A204.1 (cell line): ENCODE measurements at regions not wholly inside any gene's neighbourhood (a gene's known extent, or its start where the extent isn't known, plus 50 kb on each side); places are given as distances from the start of the nearest gene placed in this dataset.

Source experiments
- FAIRE-seq: peaks from 2 replicates; lab custom pipeline; 2012; peaks lifted over from hg19 to GRCh38; lab: Jason Lieb, UNC

DNA sequence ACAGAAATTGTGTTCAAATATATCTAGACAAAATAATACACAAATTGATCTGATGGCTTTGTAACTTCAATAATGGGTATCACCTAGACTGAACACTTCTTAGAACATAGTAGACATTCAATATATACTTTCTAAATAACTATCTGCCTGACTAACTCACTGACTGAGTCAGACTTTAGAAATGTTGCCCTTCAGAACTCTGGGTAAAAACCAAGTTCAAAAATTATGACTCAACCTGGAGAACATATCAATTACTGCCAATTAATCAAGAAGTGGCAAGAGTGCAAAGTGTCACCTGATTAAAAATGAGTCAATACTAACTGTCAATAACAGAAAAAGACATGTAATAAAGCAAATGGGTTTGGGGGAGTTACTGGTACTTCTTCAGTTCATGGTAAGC, 144.6 kb upstream of the TMCO5A start:
- FAIRE-seq = no peak

DNA sequence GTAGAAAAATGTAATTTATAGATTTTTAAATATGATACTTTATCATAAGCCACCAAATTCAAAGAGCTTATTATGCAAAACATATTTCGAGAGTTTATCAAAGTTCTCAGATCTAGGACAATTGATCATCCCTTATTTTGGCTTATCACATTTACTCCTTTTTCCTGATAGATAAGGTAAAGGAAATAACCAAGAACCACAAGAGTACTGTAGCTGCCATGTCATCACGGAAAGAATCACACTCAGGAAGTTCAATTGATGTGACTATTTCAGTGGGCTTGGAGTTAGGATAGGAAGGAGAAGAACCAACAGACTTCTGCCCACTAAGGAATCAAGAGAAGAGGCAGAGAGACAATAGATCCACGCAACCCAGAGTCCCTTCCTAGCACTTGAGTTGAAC, 142.7 kb upstream of the TMCO5A start:
- FAIRE-seq = no peak

DNA sequence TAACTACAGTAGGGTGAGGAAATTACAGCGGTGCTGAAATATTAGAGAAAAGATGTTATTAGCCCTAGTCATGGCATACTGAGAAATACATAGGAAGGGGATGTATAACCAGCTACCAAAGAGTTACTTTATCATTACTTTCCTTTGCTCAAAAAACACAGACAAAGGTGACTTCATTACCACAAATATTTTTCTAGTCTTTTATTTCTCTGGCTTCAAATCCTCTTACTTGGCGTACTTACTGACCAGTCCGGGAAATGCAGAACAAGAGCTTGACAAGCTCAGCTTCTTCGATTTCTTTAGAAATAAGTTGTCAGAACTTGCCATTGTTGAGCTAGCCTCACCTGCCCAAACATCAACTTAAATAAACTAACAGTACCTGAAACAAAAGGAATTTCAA, 142.1 kb upstream of the TMCO5A start:
- no peak for FAIRE-seq

DNA sequence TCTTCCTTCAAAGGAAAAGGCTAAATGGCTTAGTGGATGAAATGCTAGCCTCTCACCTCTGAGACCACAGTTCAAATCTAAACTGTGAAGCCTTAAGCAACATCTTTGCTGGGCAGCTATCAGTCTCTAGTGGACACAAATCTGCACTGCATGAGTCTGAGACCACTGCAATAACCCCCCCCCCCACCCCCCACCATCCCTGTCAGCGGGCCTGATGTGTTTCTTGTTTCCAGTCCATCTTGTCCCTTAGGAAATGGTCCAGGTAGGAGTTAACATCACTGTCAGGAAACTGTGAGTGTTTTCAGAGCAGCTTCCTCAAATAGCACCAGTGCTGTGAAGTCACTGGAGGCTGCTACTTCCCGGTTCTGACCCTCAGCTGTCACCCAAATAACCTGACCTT, 140.6 kb upstream of the TMCO5A start:
- no peak for FAIRE-seq

DNA sequence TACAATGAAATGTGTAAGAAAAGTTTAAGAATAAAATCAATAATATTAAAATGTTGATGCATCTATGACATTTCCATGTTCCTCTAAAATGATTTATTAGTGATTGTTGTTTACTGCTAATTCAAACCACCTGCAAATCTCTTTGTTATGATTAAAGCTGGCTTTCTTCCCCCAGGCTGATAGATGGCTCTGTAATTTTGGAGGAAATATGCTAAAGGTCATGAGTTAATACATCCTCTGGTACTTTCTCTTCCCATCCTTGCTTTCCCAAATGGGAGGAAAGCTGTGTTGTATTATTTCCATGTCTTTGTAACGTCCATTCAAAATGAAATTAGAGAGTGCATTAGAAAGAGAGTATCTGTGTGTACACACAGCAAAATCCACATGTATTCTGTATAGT, 139.5 kb upstream of the TMCO5A start:
- no peak for FAIRE-seq

DNA sequence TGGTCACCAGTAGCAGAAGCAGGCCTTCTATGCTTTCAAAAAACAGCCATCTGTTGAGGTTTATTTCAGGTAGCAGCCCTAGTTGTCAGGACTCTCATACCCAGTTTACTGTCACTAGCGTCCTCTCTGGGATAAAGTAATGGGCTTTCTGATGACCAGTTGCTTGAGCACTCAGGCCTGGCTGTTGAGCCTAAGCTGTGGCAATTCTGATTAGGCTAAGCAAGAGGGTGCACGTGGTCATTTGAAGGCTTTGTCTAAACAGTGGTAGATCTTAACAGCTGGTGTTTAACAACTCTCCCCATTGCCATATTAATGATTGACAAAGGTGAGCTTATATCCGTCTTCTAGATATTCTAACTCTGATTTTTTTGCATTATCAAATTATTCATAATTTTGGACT, 132.9 kb upstream of the TMCO5A start:
- no peak for FAIRE-seq

DNA sequence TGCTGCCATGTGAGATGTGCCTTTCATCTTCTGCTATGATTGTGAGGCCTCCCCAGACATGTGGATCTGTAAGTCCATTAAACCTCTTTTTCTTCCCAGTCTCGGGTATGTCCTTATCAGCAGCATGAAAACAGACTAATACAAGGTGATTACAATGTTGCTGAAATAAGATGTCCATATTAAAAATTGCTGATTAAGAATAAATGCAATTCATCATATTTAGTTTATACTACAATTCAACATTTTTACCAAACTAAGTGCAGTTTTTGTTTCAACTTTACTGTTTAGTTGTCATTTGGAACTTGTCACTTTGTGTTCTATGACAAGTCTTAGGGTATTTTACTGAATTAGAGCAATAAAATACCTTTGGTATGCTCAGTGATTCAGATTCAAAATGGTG, 127.6 kb upstream of the TMCO5A start:
- FAIRE-seq = no peak

DNA sequence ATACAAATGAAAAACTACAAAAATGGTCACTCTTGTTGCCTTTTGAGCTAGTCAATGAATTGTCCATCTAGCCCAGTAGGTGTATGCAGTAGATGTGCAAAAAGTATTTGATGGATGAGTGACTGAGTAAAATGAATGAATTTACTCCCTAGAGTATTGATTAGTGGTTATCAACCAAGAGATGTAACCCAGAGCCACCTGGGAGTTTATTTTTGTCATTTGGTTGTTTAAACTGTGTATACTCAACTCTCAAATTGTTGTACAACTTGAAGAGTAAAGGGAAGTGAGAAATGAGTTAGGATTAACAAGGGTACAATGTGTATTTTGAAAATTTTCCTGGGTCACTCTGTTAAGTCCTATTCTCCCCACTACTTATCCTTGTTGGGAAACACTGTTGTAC, 124.1 kb upstream of the TMCO5A start:
- FAIRE-seq = no peak

DNA sequence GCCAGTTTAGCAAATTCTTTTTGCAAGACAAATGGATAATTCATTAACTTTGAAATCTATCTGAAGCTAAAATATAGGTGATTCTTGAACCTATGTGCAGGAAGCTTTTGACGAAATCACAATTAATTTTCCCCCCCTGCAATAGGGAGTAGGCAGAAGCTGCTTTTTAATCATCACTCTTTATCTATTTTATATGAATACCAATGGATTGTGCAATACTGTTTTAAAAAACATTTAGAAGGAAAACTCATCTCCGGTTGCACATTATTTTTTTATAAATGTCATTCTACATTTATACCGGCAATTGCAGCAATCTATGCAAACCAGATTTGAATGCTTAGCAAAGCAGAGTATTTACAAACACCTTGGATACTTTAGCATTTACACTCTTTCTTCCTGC, 121.1 kb upstream of the TMCO5A start:
- no peak for FAIRE-seq

DNA sequence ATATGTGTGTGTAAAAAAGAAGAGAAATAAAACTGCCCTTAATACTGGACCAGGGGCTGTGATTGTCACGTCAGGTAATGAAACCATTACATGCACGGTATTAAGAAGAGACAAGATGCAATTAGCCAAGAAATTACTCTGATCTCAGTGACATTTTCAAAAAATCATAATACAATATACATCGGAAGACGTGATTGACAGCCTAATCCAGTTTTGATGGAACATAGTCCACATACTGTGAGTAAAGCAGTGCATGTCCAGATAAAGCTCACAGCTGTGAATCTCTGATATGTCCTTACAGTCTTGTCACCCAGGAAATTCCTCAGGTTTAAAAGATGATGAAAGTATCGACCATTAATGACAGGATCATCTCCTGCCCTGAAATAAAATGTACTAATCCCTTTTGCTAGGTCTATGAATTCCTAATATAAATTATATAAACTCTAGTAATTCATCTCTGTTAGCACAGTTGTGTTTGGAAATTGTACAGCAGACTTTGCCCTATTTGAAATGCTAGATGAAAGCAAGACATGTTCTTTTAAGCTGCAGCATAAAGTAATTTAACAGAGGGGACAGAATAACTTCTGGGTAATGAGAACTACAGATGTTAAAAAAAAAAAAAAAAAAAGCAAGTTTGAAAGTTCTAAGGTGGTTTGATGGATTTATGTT, 119.5 kb upstream of the TMCO5A start:
- FAIRE-seq = no peak

DNA sequence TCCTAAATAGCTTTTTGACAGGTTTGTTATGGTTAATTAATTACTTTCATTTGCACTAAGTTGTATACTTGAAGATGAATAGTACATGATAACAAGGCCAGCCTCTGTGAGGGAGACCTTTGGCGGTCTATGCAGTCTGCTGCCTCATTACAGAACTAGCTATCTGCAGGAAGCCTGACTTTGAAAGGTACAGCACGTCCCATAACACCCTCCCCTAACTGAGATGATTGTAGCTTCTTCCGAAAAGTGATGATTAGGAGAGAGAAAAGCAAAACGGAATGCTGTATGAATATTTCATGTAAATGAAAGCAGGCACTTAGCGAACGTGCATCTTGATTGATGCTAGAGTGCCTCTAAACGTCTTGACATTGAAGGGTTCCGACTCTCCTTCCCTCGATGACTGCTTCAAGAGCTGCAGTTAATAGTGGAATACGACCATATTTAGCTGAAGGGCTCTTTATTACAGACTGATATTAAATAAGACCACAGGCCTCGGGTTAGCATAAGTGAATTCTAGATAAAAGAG, 116.2 kb upstream of the TMCO5A start:
- no peak for FAIRE-seq

DNA sequence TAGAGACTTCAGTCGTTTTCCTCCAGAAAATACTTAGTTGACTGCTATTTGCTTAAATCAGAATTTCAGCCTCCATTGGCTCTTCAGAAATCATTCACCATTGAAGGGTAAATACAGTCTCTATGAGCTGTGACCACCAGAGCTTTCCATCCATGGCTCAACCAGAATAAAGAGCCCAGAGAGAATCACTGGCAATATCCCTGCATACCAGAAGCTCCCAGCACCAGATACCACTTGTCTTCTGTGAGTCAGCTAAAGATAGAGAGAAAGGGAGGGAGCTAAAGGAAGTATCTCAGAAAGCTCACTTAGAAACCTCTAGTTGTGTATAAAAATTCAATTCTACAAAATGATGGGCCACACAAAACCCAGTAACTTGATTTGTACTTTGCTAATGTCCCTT, 115.2 kb upstream of the TMCO5A start:
- FAIRE-seq = no peak

DNA sequence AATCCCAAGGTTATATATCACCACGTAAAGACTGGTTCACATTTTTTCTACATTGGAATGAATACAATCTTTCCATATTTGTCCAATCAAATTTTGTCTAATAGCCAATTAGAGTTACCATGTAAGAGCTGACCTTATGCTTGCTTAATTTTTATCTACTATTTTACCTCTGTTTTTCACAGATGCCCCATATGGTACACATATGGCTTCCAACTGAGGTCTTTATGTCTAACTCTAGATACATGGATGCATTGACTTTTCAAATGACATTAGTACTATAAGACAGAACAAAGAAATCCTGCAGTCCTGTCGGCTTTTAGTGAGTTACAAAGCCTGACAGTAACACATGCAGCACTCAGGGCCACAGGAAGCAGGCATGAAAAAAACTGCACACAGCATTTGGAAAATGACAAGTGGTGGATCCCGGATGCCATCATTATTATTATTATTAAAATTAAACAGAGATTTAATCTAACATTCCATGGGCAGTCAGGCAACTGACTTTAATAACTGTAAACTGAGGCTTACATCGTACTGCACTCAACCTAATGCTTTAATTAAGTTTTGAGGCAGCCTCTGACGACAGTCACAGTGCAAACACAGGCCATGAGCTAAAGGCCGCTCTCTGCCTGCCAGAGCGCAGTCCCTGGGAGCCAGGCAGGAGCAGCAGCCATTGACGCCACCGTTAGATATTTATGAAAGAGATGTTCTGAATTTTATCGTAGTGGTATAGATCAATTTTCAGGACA, 113.9 kb upstream of the TMCO5A start:
- FAIRE-seq = no peak

DNA sequence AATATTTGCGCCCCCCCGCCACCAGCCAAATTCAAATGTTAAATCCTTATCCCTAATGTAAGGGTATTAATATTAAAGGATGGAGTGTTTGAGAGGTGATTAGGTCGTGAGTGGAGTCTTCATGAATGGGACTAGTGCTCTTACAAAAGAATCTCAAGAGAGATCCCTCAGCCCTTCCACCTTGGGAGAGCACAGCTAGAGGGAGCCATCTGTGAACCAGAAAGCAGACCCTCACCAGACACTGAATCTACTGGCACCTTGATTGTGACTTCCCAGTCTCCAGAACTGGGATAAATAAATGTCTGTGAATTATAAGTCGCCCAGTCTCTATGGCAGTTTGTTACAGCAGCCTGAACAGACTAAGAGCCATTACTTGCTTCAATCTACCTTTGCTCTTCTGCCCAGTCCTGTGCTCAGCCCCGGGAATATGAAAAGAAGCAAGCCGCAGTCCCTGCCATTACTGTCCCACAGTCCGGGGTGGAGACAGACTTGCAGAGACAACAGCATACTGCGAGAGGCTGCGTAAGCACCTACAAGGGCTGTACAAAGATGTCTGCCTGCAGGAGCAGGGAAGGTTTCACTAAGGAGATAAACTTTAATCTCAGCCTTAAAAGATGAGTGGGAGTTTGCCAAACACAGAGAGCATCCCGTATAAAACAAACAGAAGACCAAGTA, 110.7 kb upstream of the TMCO5A start:
- FAIRE-seq = no peak

DNA sequence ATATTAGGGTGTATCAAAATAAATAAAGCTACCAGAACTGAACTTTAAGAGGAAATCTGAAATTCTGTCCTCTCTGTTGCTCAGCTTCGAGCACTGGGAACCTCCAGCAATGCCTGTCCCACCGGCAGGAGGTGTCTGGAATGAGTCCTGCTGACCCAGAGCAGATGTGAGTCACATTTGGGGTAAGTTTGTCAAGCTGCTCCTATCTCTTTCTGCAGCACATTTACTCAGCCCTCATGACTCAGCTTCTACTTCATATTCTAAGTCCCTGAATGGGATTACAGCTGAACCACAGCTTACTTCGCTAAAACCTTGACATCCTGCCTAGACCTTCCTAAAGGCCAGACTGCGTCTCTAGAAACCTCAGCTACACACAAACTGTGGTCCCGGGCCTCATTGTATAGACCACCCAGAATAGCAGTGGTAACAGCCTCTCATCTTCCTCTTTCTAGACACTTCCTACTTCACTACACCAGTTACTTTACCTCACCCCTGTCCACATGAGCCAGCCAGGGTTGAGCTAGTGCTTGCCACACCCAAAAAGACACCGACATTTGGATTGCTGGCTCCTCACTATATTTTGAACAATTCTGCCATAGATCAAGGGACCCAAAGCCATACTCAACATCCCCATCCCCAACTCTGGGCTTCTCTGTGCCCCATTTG, 109.6 kb upstream of the TMCO5A start:
- no peak for FAIRE-seq

DNA sequence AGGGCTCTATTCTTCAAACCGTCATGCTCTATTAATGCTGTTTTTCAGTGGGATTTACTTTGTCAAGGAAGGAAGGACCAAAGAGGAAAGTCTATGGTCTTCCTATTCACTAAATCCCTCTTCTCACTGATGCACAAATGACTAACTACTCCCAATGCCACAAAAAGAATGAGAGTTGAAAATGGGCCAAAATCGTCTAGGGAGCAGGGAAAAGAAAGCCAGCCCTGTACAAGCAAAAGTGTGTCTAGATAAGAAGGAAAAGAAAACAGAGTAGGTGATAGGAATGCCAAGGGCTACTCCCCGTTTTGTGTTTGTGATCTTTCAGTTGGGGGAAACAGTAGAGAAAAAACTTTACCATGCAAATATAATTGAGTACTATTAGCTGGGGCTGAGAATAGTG, 97.2 kb upstream of the TMCO5A start:
- FAIRE-seq = no peak

DNA sequence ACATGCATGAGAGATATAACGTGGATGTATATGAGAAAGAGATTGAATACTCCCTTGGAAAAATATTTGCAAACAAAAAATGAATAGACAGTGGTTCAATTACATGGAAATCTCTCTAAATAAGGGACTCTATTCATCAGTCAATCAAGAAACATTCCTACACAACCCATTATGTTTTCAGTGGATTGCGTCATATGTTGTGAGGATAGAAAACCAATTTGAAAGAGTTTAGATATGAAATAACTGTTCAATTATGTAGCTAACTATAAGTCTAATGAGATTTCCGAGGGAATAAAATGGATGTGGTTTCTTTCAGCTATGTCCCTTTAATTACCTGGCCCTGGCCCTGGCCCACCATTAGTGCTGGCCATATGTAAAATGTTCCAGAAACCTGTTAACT, 86.7 kb upstream of the TMCO5A start:
- no peak for FAIRE-seq

DNA sequence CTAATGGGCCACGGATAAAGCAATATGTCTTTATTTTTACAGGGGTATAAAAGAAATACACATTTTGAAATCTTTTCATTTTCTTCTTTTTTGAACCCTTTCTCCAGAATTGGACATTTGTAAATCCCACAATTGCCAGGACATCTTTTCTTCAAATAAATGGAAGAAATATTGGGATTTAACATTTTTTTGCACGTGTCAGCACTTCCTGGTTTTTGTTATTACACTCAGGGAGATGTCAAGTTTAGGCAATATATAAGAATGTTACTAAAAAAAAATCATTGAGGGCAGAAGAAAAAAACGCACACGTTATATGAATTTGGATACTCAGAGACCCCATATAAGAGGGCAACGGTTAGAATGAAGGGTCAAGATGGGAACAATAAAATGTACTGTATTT, 78.3 kb upstream of the TMCO5A start:
- no peak for FAIRE-seq

DNA sequence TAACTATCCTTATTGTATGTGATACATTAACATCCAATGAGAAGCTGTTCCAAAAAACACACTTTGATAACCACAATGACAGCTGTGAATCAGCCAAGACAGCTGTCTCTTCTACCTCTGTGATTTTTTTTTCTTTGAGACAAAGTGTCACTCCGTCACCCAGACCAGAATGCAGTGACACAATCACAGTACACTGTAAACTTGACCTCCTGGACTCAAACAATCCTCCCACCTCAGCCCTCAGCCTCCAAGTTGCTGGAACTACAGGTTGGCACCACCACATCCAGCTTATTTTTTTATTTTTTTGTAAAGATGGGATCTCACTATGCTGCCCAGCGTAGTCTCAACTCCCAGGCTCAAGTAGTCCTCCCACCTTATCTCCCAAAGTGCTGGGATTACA, 73.5 kb upstream of the TMCO5A start:
- no peak for FAIRE-seq

DNA sequence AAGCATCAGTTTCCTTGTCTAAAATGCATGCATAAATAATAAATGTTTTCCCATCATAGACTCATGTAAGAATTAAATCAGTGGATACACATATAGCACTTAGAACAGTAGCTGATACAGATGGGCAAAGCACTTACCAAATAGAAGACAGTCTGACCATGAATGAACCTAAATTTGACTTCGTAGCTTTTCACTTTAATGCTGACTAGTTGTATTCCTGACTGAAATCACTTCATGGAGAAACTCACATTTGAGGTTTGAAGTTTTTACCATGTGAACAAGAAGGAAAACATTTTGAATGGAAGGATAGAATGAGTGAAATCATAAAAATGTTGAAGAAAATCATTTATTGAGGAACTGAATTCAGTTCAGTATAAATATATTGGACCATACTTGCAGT, 68.8 kb upstream of the TMCO5A start:
- no peak for FAIRE-seq

DNA sequence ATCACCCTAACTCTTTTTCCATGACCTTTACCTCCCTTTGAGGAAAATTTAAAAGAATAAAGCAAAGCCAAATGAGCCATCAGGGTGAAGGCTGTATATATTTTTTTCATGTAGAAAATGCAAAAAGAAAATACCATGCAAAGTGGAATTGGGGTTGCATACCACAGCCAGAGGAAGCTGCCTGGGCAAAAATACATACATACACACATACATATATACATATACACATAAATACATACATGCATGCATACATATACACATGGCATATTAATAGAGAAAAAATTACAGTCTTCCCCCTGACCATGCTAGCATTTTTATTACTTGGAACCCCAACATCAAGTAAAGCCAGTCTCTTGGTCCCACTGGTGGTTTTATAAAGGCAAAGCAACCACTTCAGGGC, 63.7 kb upstream of the TMCO5A start:
- no peak for FAIRE-seq

DNA sequence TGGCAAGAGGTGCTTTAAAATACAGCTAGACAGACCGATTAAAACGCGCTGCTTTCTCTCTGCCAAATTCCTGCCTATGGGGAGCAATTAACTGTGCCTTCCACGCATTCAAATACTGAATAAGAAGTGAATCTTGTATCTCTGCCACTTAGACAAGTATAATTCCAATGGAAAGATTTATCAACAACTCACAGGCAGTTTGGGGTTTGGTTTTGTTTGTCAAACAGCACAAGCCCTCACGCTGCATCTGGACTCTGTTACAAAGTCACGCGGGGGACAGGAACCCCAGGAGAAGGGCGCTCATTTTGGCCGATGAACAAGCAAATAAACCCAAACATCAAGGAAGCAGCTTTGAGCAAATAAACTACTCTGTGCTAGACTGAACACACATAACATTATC, 61.8 kb upstream of the TMCO5A start:
- no peak for FAIRE-seq

DNA sequence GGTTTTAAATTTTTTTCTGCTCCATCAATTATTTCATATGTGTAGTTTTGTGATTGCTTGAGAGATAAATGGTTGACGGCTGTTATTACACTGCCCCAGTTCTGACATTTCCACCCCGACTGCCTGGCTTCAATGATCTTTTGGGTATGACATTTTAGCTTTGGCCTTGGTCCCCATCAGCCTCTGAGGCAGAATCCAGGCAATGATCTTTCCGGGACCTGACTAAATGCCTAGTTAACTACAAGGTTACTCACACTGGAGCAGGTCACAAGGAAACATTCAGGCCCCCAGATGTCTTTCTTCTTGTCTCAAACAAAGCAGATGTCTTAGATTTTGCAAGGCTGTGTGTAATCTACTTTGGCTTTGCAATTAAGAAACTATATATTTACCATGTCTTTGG, 61.1 kb upstream of the TMCO5A start:
- no peak for FAIRE-seq
